ENCODE measurements at regions not wholly inside any gene's neighbourhood (a gene's known extent, or its start where the extent isn't known, plus 50 kb on each side); places are given as distances from the start of the nearest gene placed in this dataset.

GRCh38 chr1:164210211-164210739 is 348.7 kb upstream of the PBX1 start:
- TF ChIP-seq POLR2A (IDR thresholded peaks at IDR 0.05; ENCODE audit: low read depth, low read length) (no peak), POLR2AphosphoS5 (IDR thresholded peaks at IDR 0.05; ENCODE audit: insufficient read depth, low read depth, low read length) (no peak), CTCF (IDR thresholded peaks at IDR 0.05; ENCODE audit: extremely low read depth in 1 of 2, insufficient read depth in 1 of 2, low read depth in 1 of 2, low read length in 2 of 2) (no peak), JUN (IDR thresholded peaks at IDR 0.05; ENCODE audit: borderline replicate concordance, insufficient read depth, insufficient read length, low read depth) (no peak), MYC (IDR thresholded peaks at IDR 0.05; ENCODE audit: low read depth, low read length) (no peak), EZH2 (IDR thresholded peaks at IDR 0.05; ENCODE audit: borderline replicate concordance, low read depth, low read length, severe bottlenecking) (no peak), MAX (IDR thresholded peaks at IDR 0.05; ENCODE audit: insufficient read depth, insufficient read length) (no peak), GATA2 (IDR thresholded peaks at IDR 0.05; ENCODE audit: insufficient read depth, insufficient read length, low read depth, low read length) (no peak), FOS (IDR thresholded peaks at IDR 0.05; ENCODE audit: borderline replicate concordance, insufficient read depth, low read length) (no peak)
